Stimulated activated naive B cell treated with anti-CD40 and anti-IgM and Interleukin-4, amounts not matched to agents 10 μg/mL and 1 μg/mL and 100 μg/mL, for 72 hours (primary cell): ENCODE measurements at regions not wholly inside any gene's neighbourhood (a gene's known extent, or its start where the extent isn't known, plus 50 kb on each side); places are given as distances from the start of the nearest gene placed in this dataset.

ENCODE experiments used
- ATAC-seq, 2 donors: fragments of 150-1000 bp; cut with Tn5 transposase; replicated peaks; 2 replicates each; pipeline ENCODE4 v1.10.0; 2021; ENCODE audit warnings: moderate library complexity in 1 of 2
- DNase-seq: peaks from one replicate; pipeline ENCODE4 v3.0.0; 2021
- H3K27ac Mint-ChIP-seq: one replicate; pipeline ENCODE4 v1.8.0; 2022; ENCODE audit warnings: mild to moderate bottlenecking, mixed read lengths
- H3K27me3 Mint-ChIP-seq, 2 donors: one replicate each; pipeline ENCODE4 v1.8.0; 2022; ENCODE audit warnings: mixed read lengths in 2 of 2
- H3K36me3 Mint-ChIP-seq, 2 donors: one replicate each; pipeline ENCODE4 v1.8.0; 2022; ENCODE audit warnings: mixed read lengths in 2 of 2, mild to moderate bottlenecking in 1 of 2
- H3K4me1 Mint-ChIP-seq, 2 donors: one replicate each; pipeline ENCODE4 v1.8.0; 2022; ENCODE audit warnings: mixed read lengths in 2 of 2, mild to moderate bottlenecking in 1 of 2
- H3K4me3 Mint-ChIP-seq, 2 donors: one replicate each; pipeline ENCODE4 v1.8.0; 2022; ENCODE audit warnings: mild to moderate bottlenecking in 2 of 2, mixed read lengths in 2 of 2, moderate library complexity in 1 of 2
- H3K9me3 Mint-ChIP-seq, 2 donors: one replicate each; pipeline ENCODE4 v1.8.0; 2022; ENCODE audit warnings: mixed read lengths in 2 of 2, mild to moderate bottlenecking in 1 of 2

DNA sequence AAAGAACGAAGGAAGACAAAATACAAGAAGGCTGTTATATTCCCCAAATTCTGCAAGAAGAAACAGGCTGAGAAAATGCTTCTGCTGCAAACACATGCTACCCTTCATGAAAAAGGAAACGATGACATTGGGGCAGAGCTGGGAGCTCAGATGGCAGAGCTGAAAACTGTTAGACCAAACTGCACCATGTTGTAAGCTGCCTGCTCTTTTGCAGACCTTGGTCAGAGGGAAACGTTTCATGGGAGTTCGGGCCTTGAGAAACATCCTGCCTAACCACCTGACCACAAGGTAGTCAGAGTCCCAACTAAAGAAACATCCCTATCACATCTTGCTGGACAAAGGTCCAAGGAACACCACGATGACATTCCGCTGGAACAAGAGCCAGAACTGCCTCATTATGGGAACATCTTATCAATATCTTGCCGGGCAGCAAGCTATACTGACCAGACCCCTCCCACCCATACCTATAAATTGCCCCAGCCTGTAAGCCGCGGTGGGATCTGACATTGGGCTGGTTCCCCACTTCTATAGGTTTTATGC is 110.7 kb upstream of the CTSC start:
- DNase-seq (no peak), ATAC-seq (no peak)
- H3K4me3 Mint-ChIP-seq, result no peak overlapping the region
- H3K27ac Mint-ChIP-seq, result no peak overlapping the region
- peaks cover 3 to 4% of the 10 kb centered on the region in 2 donors for H3K9me3 Mint-ChIP-seq
- peaks cover 0 to 9% of the 10 kb centered on the region in 2 donors for H3K4me1 Mint-ChIP-seq
- peaks cover 0 to 6% of the 10 kb centered on the region in 2 donors for H3K27me3 Mint-ChIP-seq
- no peaks in the 10 kb centered on the region for H3K36me3 Mint-ChIP-seq

DNA sequence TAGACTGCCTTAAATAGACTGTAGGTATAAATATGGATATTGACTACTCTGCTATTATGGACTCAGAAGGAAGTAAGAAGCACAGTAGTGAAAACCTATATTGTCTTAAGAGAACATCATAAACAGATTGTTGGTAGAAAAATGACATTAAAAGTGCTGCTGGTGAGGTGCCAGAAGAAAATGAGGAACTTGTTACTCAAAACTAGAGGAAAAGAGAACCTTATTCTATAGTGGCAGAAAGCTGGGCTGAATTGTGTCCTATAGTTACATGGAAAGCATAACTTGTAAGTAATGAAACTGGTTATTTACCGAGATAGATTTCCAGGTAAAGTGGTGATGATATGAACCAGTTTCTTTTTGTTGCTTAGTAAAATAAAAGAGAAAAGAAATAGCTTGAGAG is 109.7 kb upstream of the CTSC start:
- H3K9me3 Mint-ChIP-seq, result peaks cover 3 to 4% of the 10 kb centered on the region in 2 donors
- no peak overlapping the region for H3K27ac Mint-ChIP-seq
- no peak overlapping the region for H3K4me3 Mint-ChIP-seq
- peaks cover 0 to 9% of the 10 kb centered on the region in 2 donors for H3K4me1 Mint-ChIP-seq
- ATAC-seq (peak; percentile 73 to 74), DNase-seq (no peak)
- no peaks in the 10 kb centered on the region for H3K36me3 Mint-ChIP-seq
- peaks cover 0 to 6% of the 10 kb centered on the region in 2 donors for H3K27me3 Mint-ChIP-seq

DNA sequence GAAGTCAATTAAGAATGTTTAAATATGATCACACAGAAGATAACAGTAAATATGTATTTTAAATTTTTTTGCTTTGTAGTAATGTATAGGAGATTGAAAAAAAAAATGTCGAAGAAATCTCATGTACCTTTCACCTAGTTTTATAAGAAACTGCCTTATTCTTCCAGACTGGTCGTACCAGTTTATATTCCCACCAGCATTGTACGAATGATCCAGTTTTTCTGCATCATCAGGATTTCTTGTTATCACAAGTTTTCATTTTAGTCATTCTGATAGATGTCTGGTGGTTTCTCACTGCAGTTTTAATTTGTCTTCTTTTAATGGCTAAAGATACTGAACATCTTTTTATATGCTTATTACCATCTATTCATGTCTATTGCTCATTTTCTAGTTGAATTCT is 101.8 kb upstream of the CTSC start:
- Mint-ChIP-seq H3K9me3 (peaks cover 3 to 4% of the 10 kb centered on the region in 2 donors), H3K4me1 (peaks cover 3 to 8% of the 10 kb centered on the region in 2 donors), H3K27me3 (no peaks in the 10 kb centered on the region), H3K36me3 (no peaks in the 10 kb centered on the region), H3K27ac (no peak overlapping the region), H3K4me3 (no peak overlapping the region)
- ATAC-seq (no peak), DNase-seq (no peak)

DNA sequence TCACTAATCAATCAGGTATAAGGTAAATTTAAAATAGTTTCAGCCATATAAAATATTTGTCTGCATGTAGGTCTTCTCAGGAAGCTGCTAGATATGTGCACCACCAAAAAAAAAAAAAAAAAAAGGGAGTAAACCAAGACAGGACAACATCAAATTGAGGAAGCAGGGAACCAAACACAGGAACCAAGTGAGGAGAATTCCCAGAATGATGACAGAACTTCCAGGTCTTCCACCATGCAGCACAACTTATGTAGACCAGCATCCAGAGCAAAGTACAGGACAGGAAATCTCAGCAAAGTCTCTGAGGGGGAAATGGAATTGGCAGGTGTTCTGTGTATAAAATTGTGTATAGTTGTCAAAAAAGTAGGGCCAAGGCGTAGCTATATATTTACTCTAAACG is 101.2 kb upstream of the CTSC start:
- peaks cover 3 to 4% of the 10 kb centered on the region in 2 donors for H3K9me3 Mint-ChIP-seq
- H3K27ac Mint-ChIP-seq, result no peak overlapping the region
- no peak for ATAC-seq

DNA sequence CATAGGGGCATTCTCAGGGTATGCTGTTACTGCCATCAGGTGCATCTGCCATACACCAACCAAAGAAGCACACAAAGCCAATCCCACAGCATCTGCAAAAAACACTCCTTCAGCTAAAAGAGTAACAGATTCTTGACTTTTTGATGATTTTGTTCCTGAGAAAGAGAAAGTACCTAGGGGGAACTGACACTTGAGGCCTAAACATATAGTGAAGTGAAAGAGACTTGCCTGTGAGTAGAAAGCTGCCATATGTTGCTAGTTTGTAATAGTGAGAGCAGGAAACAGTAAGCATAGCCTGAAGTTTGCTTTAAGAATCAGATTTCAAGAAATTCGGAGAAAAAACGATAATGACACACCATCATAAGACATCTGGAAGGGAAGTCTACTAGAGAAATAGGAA is 97.9 kb upstream of the CTSC start:
- DNase-seq (no peak), ATAC-seq (peak; percentile 93 to 94)
- Mint-ChIP-seq H3K9me3 (peaks cover 3 to 4% of the 10 kb centered on the region in 2 donors), H3K4me1 (peaks cover 3 to 8% of the 10 kb centered on the region in 2 donors), H3K4me3 (no peak overlapping the region), H3K36me3 (no peaks in the 10 kb centered on the region), H3K27me3 (no peaks in the 10 kb centered on the region), H3K27ac (no peak overlapping the region)

More for the DNA sequence above, 101.2 kb upstream of the CTSC start:
- no peak for DNase-seq
- no peaks in the 10 kb centered on the region for H3K27me3 Mint-ChIP-seq
- no peaks in the 10 kb centered on the region for H3K36me3 Mint-ChIP-seq
- no peak overlapping the region for H3K4me3 Mint-ChIP-seq
- H3K4me1 Mint-ChIP-seq, result peaks cover 3 to 8% of the 10 kb centered on the region in 2 donors

DNA sequence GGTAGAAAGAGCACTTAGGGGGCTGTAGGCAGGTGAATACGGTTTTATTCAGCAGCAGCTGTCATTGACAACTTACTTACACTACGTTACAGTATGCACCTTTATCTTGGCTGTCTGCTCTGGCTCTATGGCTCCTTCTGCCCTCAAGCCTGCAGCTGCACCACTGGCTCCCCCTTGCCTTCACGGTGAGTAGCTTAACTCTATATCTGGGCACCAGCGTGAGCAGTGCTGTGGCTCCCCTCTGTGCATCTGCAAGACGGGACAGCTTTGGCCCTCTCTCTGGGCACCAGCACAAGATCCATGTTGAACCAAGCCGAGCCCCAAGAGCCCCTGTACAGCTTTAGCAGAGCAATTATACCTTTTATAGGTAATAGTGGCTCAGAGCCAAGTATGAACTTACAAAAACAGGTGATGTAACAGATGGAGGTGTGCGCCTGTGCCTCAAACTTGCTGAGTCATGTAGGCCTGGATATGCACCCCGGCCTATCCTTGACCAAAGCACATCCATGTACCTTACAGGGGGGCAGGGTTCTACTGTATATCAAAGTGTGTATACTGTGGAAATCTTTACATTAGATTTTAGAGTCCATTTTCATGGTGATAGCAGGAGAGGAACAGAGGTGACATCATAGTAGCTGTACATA is 96.9 kb upstream of the CTSC start:
- Mint-ChIP-seq H3K4me1 (peaks cover 3 to 8% of the 10 kb centered on the region in 2 donors), H3K27me3 (no peaks in the 10 kb centered on the region), H3K9me3 (peaks cover 3 to 4% of the 10 kb centered on the region in 2 donors), H3K27ac (no peak overlapping the region), H3K4me3 (no peak overlapping the region), H3K36me3 (no peaks in the 10 kb centered on the region)
- ATAC-seq (no peak), DNase-seq (no peak)

DNA sequence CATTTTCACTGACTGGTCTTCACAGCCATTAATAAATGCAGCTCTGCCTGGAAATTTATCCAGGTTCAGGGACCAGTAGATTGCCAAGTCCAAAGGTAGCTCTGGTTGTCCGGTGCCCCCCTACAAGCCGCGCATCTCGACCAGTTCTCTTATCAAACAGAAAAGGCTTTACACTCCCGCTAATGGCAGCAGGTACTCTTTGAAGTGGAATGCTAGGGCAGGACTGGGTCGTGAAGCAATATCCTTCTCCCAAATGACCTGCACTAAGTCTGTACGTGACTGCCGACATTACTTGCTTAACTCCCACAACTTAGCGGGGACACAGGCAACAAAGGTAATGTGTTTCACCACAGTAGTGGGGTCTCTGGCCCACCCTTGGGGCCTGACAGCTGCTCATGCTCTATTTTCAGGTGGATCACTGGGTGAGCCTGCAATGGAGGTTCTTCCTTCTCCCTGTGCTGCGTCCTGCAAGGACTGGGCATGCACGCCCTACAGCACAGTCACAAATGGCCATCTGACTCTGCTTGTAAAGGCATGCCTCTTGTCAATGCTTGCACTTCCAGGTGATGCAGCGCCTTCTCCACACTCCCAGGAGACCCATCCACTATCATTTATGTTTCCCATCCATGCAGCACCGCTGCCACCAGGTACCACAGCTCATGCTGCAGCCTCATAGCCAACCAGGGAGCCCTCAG is 96.1 kb upstream of the CTSC start:
- Mint-ChIP-seq H3K27me3 (no peaks in the 10 kb centered on the region), H3K9me3 (peaks cover 3 to 4% of the 10 kb centered on the region in 2 donors), H3K4me3 (no peak overlapping the region), H3K36me3 (no peaks in the 10 kb centered on the region), H3K4me1 (peaks cover 3 to 8% of the 10 kb centered on the region in 2 donors), H3K27ac (no peak overlapping the region)
- DNase-seq (no peak), ATAC-seq (no peak)

DNA sequence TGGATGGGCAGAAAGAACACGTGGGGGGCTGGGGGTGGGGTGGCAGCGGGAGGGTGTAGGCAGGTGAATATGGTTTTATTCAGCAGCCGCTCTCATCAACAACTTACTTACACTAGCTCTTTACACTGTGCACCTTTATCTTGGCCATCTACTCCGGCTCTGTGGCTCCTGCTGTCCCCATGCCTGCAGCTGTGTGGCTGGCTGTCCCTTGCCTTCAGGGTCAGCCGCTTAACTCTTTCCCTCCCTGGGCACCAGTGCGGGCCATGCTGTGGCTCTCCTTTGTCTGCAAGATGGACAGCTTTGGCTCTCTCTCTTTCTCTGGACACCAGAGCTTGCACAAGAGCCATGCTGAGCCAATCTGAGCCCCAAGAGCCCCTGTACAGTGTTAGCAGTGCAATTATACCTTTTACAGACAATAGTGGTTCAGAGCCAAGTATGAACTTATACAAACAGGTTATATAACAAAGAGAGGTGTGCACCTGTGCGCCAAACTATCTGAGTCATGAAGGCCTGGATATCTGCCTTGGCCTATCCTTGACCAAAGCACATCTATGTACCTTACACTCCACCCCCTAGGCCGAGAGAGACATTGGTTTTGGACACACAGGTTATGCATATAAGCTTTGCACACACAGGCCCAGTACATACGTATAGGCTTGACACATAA is 94.3 kb upstream of the CTSC start:
- Mint-ChIP-seq H3K4me1 (peaks cover 3 to 8% of the 10 kb centered on the region in 2 donors), H3K36me3 (no peaks in the 10 kb centered on the region), H3K4me3 (no peak overlapping the region), H3K9me3 (peaks cover 2 to 3% of the 10 kb centered on the region in 2 donors), H3K27me3 (no peaks in the 10 kb centered on the region), H3K27ac (no peak overlapping the region)
- no peak for ATAC-seq
- DNase-seq, result no peak

DNA sequence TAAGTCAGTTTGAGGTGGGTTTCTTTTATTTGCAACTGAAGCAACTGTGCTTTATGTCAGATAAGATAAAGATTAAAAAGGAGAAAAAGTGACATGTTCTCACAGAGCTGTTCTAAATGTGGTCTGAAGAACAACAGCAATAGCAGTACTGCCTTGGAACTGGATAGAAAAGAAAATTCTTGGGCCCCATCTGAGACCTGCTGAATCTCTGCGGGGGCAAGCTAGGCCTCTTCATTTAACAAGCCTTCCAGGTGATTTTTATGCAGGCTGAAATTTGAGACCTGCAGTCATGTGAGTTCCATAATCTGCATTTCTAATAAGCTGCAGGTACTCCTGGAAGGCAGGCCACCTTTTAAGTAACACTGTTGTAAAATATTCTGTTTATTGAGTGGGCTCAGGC is 91.4 kb upstream of the CTSC start:
- ATAC-seq (no peak), DNase-seq (no peak)
- Mint-ChIP-seq H3K4me1 (no peaks in the 10 kb centered on the region), H3K36me3 (no peaks in the 10 kb centered on the region), H3K4me3 (no peak overlapping the region), H3K9me3 (no peaks in the 10 kb centered on the region), H3K27me3 (no peaks in the 10 kb centered on the region), H3K27ac (no peak overlapping the region)

DNA sequence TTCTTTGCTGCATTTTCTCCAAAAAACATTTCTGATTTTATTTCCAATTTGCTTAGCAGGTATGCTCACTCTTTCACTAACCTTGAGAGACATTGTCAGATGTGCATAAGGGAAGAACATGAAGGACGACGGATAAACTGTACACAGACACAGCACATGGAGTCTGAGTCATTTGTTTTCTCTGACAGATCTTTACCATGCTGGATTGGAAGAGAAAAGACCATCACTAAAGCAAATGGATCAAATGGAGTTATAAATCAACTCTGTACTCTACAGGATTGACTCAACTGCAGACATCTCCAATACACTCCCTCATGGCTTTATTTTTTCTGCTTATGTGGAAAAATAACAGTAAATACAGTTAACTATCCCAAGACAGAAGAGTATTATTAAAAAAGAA is 90.2 kb upstream of the CTSC start:
- Mint-ChIP-seq H3K27ac (no peak overlapping the region), H3K4me3 (no peak overlapping the region), H3K9me3 (no peaks in the 10 kb centered on the region), H3K4me1 (no peaks in the 10 kb centered on the region), H3K27me3 (no peaks in the 10 kb centered on the region), H3K36me3 (no peaks in the 10 kb centered on the region)
- ATAC-seq (no peak), DNase-seq (no peak)

DNA sequence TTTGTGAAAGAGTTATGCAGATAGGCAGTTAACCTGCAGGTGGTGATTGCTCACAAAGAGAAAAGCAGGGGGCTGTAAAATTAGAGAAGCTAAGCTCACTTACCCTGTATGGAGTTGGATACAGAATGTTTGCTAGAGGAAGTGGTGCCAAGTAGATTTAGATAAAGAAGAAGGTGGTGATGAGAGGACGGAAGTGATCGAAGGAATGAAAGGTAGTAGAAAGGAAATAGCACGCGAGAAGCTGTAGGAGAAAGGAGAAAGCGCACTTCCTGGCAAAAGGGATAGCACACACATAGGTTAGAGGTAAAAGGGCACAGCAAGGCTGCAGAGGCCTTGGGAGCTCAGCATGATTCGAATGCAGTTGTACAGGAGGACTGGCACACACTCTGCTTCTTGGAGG is 87.3 kb upstream of the CTSC start:
- no peak for ATAC-seq
- Mint-ChIP-seq H3K9me3 (no peaks in the 10 kb centered on the region), H3K27ac (no peak overlapping the region), H3K27me3 (no peaks in the 10 kb centered on the region), H3K36me3 (no peaks in the 10 kb centered on the region), H3K4me3 (no peak overlapping the region), H3K4me1 (peaks cover 2 to 8% of the 10 kb centered on the region in 2 donors)
- DNase-seq, result no peak

DNA sequence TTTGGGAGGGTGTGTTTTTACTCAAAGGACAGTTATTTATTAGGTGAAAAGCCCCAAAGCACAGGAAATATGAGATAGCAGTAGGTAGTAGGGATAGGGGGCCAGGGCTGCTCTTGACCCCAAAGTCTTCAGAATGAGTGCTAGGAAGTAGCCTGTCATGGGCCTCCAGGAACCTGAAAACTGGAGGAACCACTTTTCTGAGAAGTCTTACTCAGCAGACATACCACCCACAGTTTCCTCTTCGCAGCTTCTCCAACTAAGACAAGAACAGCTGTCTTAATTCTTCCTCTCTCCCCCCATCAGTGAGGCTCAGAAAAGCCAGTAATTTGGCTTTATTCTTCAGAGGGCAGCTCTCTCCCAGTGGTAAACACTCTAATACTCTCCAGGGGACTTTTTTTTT is 84.0 kb upstream of the CTSC start:
- Mint-ChIP-seq H3K4me3 (no peak overlapping the region), H3K9me3 (no peaks in the 10 kb centered on the region), H3K36me3 (no peaks in the 10 kb centered on the region), H3K27ac (no peak overlapping the region), H3K4me1 (peaks cover 2 to 8% of the 10 kb centered on the region in 2 donors), H3K27me3 (no peaks in the 10 kb centered on the region)
- DNase-seq (no peak), ATAC-seq (peak; percentile 70 to 76)

DNA sequence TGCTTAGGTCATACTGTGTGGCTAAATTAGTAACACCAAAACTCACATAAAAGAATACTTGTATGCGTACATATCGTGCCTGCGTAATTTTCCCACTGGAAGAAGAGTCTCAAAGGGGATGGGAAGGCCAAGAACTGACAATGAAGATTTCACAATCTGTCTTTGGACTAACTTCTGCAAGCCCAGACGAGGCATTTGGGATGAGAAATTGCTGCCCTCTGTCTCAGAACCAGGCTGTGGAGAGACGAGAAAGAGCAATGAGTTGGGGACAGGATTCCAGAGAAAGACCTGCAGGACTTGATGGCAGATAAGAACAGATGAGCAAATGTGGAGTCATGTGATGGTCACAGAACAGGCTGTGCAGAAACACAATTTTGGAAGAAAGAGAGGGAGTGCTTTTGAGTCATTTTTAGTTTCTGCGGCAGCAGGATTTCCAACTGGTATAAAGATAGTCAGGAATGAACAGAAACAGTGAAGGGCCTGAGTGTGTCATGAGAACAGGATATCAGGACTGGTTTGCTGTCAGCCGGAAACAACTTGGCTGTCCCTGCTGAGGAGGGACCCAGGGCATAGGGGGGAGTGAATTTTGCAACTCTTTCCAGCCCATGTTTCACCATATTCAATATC is 82.7 kb upstream of the CTSC start:
- ATAC-seq, result no peak
- Mint-ChIP-seq H3K9me3 (no peaks in the 10 kb centered on the region), H3K4me1 (peaks cover 2 to 8% of the 10 kb centered on the region in 2 donors), H3K4me3 (no peak overlapping the region), H3K27ac (no peak overlapping the region), H3K36me3 (no peaks in the 10 kb centered on the region), H3K27me3 (no peaks in the 10 kb centered on the region)
- no peak for DNase-seq

DNA sequence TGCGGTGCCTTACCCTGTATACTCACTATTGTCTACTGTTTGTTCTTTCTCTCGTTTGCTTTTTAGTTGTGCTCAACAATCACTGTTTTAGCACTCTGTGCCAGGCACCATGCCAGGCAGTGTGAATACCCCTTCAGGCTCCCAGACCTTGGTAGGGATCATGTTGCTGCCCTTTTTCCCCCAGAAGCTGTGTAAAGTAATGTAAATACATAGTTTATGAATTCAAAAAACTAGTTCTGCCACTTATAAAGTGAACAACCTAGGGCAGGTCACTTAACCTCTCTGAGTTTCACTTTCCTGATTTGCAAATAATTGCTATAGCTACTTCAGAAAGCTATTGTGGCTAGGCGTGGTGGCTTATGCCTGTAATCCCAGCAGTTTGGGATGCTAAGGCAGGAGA is 81.0 kb upstream of the CTSC start:
- no peak for ATAC-seq
- Mint-ChIP-seq H3K4me3 (no peak overlapping the region), H3K27me3 (peaks cover 0 to 6% of the 10 kb centered on the region in 2 donors), H3K36me3 (no peaks in the 10 kb centered on the region), H3K4me1 (peaks cover 10 to 21% of the 10 kb centered on the region in 2 donors), H3K27ac (no peak overlapping the region), H3K9me3 (no peaks in the 10 kb centered on the region)
- DNase-seq, result no peak
